ENCODE measurements at regions not wholly inside any gene's neighbourhood (a gene's known extent, or its start where the extent isn't known, plus 50 kb on each side); places are given as distances from the start of the nearest gene placed in this dataset.

DNA sequence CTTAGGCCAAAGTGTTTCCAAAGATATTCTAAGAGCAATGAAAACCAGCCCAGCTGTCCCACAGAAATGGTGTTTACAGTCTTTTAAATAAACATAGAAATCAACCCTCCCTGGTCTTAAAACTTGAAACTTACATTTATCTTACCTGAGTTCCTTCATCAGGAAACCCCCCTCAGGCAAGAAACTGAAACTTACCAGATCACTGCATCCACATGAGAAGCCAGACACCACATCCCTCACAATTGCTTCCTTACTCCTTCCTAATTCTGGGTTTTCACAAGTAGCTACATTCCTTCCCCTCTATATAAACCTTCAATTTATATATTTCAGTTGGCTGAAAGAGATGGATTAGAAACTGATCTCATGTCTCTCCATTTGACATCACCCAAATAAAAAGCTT, 563.0 kb upstream of the CHRM3 start:
- TF ChIP-seq, protein P1, sequence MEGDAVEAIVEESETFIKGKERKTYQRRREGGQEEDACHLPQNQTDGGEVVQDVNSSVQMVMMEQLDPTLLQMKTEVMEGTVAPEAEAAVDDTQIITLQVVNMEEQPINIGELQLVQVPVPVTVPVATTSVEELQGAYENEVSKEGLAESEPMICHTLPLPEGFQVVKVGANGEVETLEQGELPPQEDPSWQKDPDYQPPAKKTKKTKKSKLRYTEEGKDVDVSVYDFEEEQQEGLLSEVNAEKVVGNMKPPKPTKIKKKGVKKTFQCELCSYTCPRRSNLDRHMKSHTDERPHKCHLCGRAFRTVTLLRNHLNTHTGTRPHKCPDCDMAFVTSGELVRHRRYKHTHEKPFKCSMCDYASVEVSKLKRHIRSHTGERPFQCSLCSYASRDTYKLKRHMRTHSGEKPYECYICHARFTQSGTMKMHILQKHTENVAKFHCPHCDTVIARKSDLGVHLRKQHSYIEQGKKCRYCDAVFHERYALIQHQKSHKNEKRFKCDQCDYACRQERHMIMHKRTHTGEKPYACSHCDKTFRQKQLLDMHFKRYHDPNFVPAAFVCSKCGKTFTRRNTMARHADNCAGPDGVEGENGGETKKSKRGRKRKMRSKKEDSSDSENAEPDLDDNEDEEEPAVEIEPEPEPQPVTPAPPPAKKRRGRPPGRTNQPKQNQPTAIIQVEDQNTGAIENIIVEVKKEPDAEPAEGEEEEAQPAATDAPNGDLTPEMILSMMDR (conservative IDR thresholded peaks at IDR 0.05), result no peak
- H3K79me2 ChIP-seq (ENCODE audit: insufficient read depth, low read length), result no peaks in the 10 kb centered on the region
- H3K4me3 Mint-ChIP-seq, result no peak overlapping the region
- H3K79me1 ChIP-seq (ENCODE audit: insufficient read depth, low read depth, low read length, poor library complexity, severe bottlenecking), result no peaks in the 10 kb centered on the region
- H4K91ac ChIP-seq (ENCODE audit: insufficient read length, low read depth, low read length), result no peak overlapping the region
- H3K27ac ChIP-seq (ENCODE audit: insufficient read length, low read depth, low read length), result no peak overlapping the region
- H3K18ac ChIP-seq (ENCODE audit: insufficient read length, low read depth, low read length), result no peak overlapping the region
- H4K20me1 ChIP-seq (ENCODE audit: control insufficient read depth, insufficient read depth, insufficient read length), result no peaks in the 10 kb centered on the region
- H2BK12ac ChIP-seq (ENCODE audit: insufficient read length, low read depth, low read length), result no peak overlapping the region
- H4K5ac ChIP-seq (ENCODE audit: insufficient read length, low read depth, low read length), result no peak overlapping the region
- no peaks in the 10 kb centered on the region for H3K9me3 ChIP-seq (ENCODE audit: control insufficient read depth, low read depth, low read length)
- no peak overlapping the region for H2AFZ ChIP-seq (ENCODE audit: low read length)
- H3K27ac Mint-ChIP-seq, result no peak overlapping the region
- H2BK20ac ChIP-seq (ENCODE audit: low read depth, low read length, poor library complexity, severe bottlenecking), result no peak overlapping the region
- H3K36me3 Mint-ChIP-seq (ENCODE audit: insufficient read depth in 1 of 3, low read depth in 3 of 3), result peaks cover 0 to 9% (median 7%) of the 10 kb centered on the region in 3 experiments; a peak in 4 of 7 replicates
- DNase-seq, result no peak
- H3K4me1 Mint-ChIP-seq, result no peaks in the 10 kb centered on the region
- H2AK5ac ChIP-seq (ENCODE audit: insufficient read length, low read length), result no peak overlapping the region
- H3K27me3 Mint-ChIP-seq (ENCODE audit: low read depth), result no peaks in the 10 kb centered on the region
- H3K4me2 ChIP-seq (ENCODE audit: insufficient read depth, insufficient read length, low read length), result no peak overlapping the region
- H3K4me1 ChIP-seq (ENCODE audit: insufficient read depth, low read length), result no peaks in the 10 kb centered on the region
- H3K4ac ChIP-seq (ENCODE audit: low read depth, low read length), result no peak overlapping the region
- H3T11ph ChIP-seq (ENCODE audit: low read length), result no peak overlapping the region
- no peak overlapping the region for H2BK120ac ChIP-seq (ENCODE audit: low read depth, low read length, poor library complexity, severe bottlenecking)
- no peak overlapping the region for H3K23ac ChIP-seq (ENCODE audit: insufficient read length, low read depth, low read length)
- no peaks in the 10 kb centered on the region for H3K27me3 ChIP-seq (ENCODE audit: insufficient read depth, low read length)
- H3K56ac ChIP-seq (ENCODE audit: insufficient read length, low read depth, low read length), result no peak overlapping the region
- no peak overlapping the region for H4K8ac ChIP-seq (replicated peaks; ENCODE audit: insufficient read length, low read depth, low read length)
- H3K9me3 Mint-ChIP-seq, result peaks cover 9 to 17% of the 10 kb centered on the region in 2 experiments; a peak in 4 of 5 replicates
- H2BK15ac ChIP-seq (ENCODE audit: low read depth, low read length), result no peak overlapping the region
- no peak overlapping the region for H3K9ac ChIP-seq (ENCODE audit: extremely low read depth, insufficient read length, low read length)
- no peaks in the 10 kb centered on the region for H3K23me2 ChIP-seq (ENCODE audit: insufficient read length, low read depth, low read length, poor library complexity, severe bottlenecking)
- H2BK5ac ChIP-seq (ENCODE audit: insufficient read length, low read length), result no peak overlapping the region
- no peak overlapping the region for H3K14ac ChIP-seq (ENCODE audit: insufficient read depth, low read length)
